SK-N-SH (cell line): ENCODE measurements at regions not wholly inside any gene's neighbourhood (a gene's known extent, or its start where the extent isn't known, plus 50 kb on each side); places are given as distances from the start of the nearest gene placed in this dataset.

Experiments
- CTCF ChIP-seq: fragments of 200-600 bp; sonication (generic); IDR thresholded peaks from 2 replicates; pipeline ENCODE4 v1.6.1; 2017; ENCODE audit warnings: antibody characterized with exemption, mild to moderate bottlenecking, moderate library complexity
- EP300 ChIP-seq, 2 experiments: IDR thresholded peaks; 2 replicates each; pipeline versions ENCODE4 v1.4.0 to v1.6.1; 2012; ENCODE audit warnings: borderline replicate concordance in 1 of 2, low read depth in 1 of 2, low read length in 1 of 2
- EZH2phosphoT487 ChIP-seq: fragments of 200-600 bp; sonication (generic); IDR thresholded peaks from 2 replicates; pipeline ENCODE4 v1.6.1; 2017; ENCODE audit warnings: low read depth, mixed run types, mild to moderate bottlenecking, antibody characterized with exemption, moderate library complexity, borderline replicate concordance
- FOXM1 ChIP-seq: IDR thresholded peaks from 2 replicates; pipeline ENCODE4 v1.4.0; 2012; ENCODE audit warnings: low read depth, mild to moderate bottlenecking
- MAX ChIP-seq: IDR thresholded peaks from 2 replicates; pipeline ENCODE4 v1.4.0; 2012; ENCODE audit warnings: low read depth
- POLR2AphosphoS5 ChIP-seq: IDR thresholded peaks from 2 replicates; pipeline ENCODE4 v1.6.1; 2012; ENCODE audit warnings: low read depth, low read length
- RAD21 ChIP-seq: IDR thresholded peaks from 2 replicates; pipeline ENCODE4 v1.6.1; 2012; ENCODE audit warnings: mild to moderate bottlenecking, low read length

GRCh38 chr10:109215291-109216075 is 707.8 kb downstream of the XPNPEP1 start:
- TF ChIP-seq EZH2phosphoT487 (no peak), CTCF (no peak), MAX (no peak), RAD21 (no peak), POLR2AphosphoS5 (no peak), EP300 (IDR thresholded peaks at IDR 0.05; ENCODE audit: borderline replicate concordance in 1 of 2, low read depth in 1 of 2, low read length in 1 of 2) (no peak), FOXM1 (no peak)
